Upper lobe of left lung (tissue), 4 donors: ENCODE measurements at regions not wholly inside any gene's neighbourhood (a gene's known extent, or its start where the extent isn't known, plus 50 kb on each side); places are given as distances from the start of the nearest gene placed in this dataset.

Source experiments
- EP300 ChIP-seq, 4 donors: sonication (generic); formaldehyde crosslinking; IDR thresholded peaks; one replicate each; pipeline ENCODE4 v1.5.1; 2017; ENCODE audit warnings: antibody characterized with exemption in 4 of 4, control low read depth in 2 of 4
- POLR2A ChIP-seq, 4 donors: fragments of 450-650 bp; IDR thresholded peaks; one replicate each; pipeline ENCODE4 v1.5.1; 2016 to 2017; ENCODE audit warnings: antibody characterized with exemption in 4 of 4, mild to moderate bottlenecking in 2 of 4
- POLR2AphosphoS5 ChIP-seq, 2 donors: sonication (generic); formaldehyde crosslinking; IDR thresholded peaks; one replicate each; pipeline ENCODE4 v1.5.1; 2017; ENCODE audit warnings: antibody characterized with exemption in 2 of 2
- TF ChIP-seq, protein P1 (sequence below), 6 experiments: fragments of 450-650 bp in 4 of 6; fragments of 200-600 bp in 2 of 6; sonication (generic) in 2 of 6; IDR thresholded peaks; one replicate each; pipeline ENCODE4 v1.5.1; 2016 to 2019; ENCODE audit warnings: antibody characterized with exemption in 6 of 6

DNA sequence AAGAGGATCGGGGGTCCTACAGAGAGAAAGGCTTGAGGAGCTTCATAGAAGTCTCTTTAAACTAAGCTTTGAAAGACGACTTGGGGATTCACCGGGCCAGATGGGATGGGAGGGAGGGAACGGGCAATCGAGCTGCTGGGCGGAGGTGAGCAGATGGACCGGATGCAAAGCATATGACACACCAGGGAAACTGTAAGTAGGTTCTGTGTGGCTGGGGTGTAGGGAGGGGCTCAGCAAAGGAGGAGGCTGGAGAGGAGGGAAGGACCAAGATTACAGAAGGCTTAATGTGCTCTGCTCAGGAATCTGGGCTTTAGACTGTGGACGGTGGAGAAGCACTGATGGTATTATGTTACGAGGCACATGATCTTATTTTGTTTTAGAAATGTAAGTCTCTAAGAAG, 131.5 kb downstream of the MAIP1 start:
- TF ChIP-seq POLR2AphosphoS5 (IDR thresholded peaks at IDR 0.05) (no peak), POLR2A (IDR thresholded peaks at IDR 0.05) (no peak), EP300 (IDR thresholded peaks at IDR 0.05) (no peak)
- TF ChIP-seq, protein P1, sequence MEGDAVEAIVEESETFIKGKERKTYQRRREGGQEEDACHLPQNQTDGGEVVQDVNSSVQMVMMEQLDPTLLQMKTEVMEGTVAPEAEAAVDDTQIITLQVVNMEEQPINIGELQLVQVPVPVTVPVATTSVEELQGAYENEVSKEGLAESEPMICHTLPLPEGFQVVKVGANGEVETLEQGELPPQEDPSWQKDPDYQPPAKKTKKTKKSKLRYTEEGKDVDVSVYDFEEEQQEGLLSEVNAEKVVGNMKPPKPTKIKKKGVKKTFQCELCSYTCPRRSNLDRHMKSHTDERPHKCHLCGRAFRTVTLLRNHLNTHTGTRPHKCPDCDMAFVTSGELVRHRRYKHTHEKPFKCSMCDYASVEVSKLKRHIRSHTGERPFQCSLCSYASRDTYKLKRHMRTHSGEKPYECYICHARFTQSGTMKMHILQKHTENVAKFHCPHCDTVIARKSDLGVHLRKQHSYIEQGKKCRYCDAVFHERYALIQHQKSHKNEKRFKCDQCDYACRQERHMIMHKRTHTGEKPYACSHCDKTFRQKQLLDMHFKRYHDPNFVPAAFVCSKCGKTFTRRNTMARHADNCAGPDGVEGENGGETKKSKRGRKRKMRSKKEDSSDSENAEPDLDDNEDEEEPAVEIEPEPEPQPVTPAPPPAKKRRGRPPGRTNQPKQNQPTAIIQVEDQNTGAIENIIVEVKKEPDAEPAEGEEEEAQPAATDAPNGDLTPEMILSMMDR (IDR thresholded peaks at IDR 0.05) = no peak
